ENCODE measurements at regions not wholly inside any gene's neighbourhood (a gene's known extent, or its start where the extent isn't known, plus 50 kb on each side); places are given as distances from the start of the nearest gene placed in this dataset.

DNA sequence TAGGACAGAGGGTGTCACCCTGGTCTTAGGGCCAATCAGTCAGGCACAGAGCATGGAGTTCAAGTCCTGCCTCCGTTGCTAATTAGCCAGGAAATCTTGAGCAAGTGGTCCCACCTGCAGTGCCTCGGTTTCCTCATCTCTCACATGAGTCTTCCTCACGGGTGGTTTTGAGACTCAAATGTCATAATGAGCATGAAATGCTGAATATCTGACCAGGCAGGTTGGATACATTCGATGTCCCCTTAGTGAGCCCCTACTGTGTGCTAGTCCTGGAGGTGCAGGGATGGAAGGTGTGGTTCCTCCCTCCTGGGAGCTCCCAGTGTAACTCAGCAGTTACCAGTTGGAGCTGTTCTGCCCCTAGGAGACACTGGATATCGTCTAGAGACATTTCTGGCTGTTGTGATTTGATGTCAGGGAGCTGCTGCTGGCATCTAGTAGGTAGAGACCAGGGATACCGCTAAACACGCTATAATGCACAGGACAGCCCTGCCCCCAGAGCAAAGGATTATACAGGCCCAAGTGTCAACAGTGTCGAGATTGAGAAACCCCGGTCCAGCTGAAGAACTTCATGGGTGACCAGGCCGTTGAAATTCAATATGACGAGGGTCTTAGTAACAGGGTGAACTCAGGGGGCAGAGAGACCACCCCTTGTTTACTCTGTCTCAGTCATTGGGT is 118.5 kb upstream of the TWIST2 start:
- no peak for DNase-seq (ENCODE audit: low spot score in 2 of 2)
- FAIRE-seq = no peak

DNA sequence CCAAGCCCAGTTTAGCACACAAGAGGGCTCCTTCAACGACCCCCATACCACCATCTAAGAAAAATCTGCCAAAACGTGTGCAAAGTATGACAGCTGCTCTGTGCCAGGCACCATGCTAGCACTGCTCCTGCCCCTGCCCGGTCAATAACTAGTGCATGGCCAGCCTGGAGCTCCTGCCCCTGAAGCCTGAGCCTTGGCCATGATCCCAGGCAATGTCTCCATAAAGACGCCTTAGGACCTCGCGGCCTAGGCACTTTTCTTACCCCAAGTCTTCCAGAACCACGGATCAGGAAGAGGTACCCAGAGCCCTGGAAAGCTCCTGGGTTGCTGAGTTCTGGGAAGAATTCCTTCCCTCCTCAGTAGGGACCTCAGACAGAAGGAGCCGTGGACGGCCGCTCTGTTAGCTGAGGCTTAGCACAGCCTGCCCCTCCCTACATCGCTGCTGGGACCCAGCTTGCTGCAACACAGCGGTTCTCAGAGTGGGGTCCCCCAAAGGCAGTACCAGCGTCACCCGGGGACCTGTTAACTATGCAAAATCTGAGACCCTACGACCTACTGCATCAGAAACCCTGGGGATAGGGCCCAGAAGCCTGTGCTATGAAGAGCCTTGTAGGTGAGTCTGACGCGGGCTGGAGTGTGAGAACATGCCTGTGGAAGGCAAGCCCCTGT is 117.8 kb upstream of the TWIST2 start:
- DNase-seq (ENCODE audit: low spot score in 2 of 2) (no peak), FAIRE-seq (no peak)

DNA sequence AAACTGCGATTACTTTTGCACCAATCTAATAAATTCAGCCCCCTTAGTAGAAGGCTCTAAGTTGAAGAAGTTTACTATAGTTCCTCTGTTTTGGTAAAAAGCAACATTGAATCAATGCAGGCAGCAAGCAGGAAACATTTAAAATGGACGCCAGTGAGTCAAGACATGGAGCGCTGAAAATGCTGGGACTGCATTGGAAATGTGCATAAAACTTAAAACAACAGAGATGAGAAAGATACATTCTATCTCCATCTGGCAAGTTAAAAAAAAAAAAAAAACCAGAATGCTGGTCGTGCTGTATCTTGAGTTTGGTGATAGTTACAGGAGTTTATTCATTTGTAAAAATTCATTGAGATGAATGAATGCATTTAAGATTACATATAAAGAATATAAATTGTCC is 117.0 kb upstream of the TWIST2 start:
- no peak for FAIRE-seq

DNA sequence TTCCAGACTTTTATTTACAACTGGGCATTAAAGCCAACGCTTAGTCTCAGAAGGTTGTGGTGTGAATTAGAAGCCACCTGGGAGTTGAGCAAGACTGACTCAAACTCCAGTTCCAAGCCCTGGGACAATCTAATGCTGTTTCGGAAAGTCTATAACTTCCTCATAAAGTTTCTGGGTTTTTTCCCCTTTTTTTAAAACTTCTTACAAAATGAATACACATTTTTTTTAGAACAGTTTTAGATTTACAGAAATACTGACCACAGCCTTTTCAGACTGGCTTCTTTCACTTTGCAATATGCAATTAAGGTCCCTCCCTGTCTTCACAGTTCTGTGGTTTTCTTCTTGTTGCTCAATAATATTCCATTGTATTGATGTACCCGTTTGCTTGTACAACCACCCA is 115.9 kb upstream of the TWIST2 start:
- FAIRE-seq = no peak
- no peak for DNase-seq (ENCODE audit: low spot score in 2 of 2)

More for the DNA sequence above, 117.0 kb upstream of the TWIST2 start:
- DNase-seq (ENCODE audit: low spot score in 2 of 2) = no peak

DNA sequence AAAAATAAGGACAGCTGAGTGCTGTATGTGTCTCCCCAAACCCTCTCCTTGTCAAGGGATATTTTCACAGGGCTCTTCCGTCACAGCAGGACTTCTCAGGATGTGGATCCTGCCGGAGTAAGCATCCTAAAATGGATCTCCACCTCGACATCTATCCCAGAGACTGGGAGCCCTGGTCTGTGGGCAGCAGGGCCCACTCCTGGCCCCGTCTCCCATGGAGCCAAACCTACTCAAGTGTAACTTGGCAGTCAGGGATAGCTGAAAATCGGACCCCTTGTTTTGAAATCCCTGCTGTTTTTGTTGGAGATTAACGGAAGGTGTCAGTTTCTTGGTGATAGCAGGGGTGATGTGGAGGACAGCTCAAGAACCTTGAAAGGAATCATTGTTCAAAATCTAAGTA is 109.0 kb upstream of the TWIST2 start:
- no peak for FAIRE-seq
- no peak for DNase-seq (ENCODE audit: low spot score in 2 of 2)

DNA sequence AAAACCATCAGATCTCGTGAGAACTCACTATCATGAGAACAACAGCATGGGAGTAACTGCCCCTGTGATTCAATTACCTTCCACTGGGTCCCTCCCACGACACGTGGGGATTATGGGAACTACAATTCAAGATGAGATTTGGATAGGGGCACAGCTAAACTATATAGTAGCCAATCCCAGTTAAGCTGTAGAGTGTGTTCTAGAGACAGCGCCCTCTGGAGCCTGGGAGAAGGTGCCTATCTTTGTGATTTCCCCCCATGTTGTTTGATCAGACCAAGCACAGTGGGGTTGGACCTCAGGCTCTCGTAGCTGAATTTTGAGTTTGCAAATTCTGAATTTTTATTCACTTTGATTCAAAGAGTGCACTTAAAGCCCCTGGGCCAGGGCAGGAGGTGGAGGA is 108.2 kb upstream of the TWIST2 start:
- DNase-seq (ENCODE audit: low spot score in 2 of 2) (no peak), FAIRE-seq (no peak)

DNA sequence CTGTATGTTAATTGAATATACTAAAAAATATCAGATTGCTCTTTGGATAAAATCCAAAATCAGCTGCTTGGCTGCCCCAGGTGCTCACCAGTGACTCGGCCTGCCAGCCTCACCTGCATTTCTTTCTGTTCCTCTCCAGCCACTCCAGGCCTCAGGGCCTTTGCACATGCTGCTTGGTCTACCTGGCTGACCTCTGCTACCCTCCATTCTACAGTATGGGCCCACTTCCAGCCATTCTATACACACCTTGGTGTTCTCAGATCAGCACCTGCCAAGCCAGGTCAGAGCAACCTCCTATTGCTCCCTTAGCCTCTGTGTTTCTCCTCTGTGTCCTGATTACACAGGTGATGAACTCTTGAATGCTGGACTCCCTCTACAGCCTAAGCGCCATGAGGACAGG is 106.6 kb upstream of the TWIST2 start:
- DNase-seq (ENCODE audit: low spot score in 2 of 2) = no peak
- FAIRE-seq = no peak

DNA sequence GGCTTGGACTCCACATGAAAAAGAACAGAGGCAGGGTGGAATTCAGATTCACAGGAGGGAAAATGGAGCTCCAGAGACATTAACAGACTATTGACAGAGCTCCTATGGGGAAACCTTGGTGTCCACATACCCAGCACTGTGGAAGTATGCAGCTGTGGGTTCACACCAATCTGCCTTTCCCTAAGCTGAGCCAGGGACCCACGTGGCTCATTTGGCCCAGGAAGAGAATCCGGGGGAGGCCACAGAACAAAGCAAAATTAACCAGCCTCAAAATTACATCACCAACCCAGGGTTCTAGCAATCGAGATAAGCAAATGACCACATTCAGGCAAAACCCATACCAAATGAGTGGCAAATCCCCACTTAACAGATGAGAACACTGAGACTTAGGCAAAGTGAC is 105.8 kb upstream of the TWIST2 start:
- FAIRE-seq = no peak
- no peak for DNase-seq (ENCODE audit: low spot score in 2 of 2)

DNA sequence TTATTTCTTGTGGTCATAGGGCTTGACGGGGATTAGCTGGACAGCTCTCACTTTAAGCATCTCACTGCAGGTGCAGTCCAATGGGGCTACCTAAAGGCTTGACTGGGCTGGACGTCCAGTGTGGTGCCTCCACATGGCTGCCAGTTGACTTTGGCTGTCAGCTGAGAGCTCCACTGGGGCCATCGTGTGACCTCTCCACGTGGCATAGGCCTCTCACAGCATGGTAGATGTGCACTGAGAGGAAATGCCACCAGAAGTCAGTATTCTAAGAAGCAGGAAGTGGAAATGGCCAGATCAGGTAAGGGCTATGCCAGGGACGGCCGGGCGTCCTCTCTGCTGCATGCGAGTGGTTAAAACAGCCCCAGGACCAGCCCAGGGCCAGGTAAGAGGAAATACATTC is 105.2 kb upstream of the TWIST2 start:
- DNase-seq (ENCODE audit: low spot score in 2 of 2) = no peak
- no peak for FAIRE-seq

DNA sequence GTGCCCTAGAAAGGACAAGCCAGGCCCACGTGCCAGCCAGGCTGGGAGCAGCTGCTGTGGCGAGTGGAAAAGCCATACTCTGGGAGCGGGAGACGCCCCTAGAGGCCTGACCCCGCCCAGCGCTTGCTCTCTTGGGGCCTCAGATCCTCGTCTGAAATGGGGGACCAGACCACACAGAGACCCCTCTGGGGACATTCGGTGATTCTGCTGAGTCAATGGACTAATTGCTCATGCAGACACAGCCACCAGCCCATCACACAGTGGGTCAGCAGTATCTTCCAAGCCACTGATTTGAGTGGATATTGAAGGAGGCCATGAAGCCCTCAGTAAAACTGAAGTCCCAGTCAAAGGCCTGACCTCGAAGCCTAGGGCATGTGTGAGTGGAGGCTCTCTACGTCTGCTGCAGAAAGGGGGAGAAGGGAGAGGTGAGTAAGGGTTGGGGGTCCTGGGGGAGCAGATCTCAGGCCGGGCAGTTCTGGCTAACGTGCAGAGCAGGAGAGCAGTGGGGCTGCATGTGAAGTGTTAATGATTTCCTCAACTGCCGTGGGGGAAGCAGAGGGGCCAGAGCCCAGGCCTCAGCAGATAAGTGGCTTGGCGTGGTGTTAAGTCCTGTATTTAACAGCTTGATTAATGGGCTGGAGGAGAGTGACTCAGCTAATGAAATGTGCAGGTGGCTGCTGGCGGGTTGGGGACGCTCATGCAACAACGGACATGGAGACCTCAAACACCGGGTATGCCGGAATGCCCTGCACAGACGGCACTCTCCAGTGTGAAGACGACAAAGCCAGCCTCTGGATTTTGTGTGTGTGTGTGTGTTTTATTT is 104.4 kb upstream of the TWIST2 start:
- DNase-seq (ENCODE audit: low spot score in 2 of 2) (no peak), FAIRE-seq (no peak)

DNA sequence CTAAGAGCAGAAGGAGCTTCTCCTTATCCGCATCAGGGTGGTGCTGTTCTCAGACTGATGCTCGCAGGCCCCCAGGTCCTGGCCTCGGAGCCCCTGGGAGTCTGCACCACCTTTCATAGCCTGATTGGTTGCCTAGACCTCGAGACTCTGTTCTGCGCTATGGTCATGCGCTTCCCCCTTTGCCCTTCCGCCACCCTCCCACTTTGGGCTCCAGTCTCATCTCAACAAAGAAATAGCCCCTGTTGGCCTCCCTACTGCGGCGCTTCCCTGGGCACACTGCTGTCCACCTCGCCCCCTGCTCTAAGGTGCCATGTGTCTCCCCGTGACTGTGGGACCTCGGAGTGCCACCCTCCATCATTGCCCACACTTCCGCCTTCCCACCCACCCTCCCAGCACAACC is 102.9 kb upstream of the TWIST2 start:
- FAIRE-seq = no peak
- no peak for DNase-seq (ENCODE audit: low spot score in 2 of 2)

DNA sequence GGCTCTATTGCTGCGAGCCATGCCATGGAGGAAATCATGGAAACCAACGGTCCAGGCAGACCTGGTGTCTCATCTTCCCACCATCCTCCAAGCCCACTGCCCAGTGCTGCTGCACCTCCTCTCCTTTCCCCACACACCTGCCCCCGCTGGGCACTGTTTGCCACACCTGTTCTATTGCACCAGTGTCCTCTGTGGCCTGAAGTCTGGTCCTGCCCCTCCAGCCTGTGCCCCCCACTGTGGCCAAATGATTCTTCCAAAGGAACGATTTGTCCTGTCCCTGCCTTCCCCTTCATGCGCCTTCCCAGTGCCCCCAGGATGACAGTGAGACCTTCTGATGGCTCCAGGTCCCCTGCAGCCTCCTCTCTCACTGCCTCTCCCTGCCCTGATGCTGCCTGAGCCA is 101.9 kb upstream of the TWIST2 start:
- no peak for DNase-seq (ENCODE audit: low spot score in 2 of 2)
- FAIRE-seq = no peak

DNA sequence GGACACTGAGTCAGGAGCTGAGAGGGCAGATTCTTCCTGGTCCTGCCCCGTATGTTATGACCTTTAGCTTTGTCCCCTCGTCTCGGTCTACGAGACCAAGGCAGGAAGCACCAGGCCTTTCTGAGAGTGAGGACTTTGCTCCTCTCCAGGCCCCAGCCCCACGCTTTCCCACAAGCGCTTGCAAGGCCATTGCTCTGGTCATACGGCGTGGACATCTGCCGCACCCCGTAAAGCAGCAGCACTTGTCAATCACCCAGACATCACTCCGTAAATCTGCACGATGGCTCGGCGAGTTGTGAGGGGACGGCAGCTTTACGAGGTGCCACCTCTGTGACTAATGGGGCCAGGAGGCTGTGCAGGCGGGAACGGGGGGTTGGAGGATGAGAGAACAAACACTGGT is 100.8 kb upstream of the TWIST2 start:
- FAIRE-seq = no peak
- DNase-seq (ENCODE audit: low spot score in 2 of 2) = no peak

DNA sequence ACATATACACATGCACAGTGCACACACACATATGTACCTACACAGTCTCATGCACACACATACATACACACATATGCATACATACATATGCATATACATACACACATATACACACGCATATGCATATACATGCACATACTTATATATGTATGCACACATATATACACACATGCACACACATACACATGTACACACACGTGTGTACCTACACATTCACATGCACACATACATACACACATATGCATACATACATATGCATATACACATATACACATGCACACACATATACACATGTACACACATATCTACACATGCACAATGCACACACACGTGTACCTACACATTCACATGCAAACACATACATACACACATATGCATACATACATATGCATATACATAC is 100.3 kb upstream of the TWIST2 start:
- FAIRE-seq (no peak), DNase-seq (ENCODE audit: low spot score in 2 of 2) (no peak)

DNA sequence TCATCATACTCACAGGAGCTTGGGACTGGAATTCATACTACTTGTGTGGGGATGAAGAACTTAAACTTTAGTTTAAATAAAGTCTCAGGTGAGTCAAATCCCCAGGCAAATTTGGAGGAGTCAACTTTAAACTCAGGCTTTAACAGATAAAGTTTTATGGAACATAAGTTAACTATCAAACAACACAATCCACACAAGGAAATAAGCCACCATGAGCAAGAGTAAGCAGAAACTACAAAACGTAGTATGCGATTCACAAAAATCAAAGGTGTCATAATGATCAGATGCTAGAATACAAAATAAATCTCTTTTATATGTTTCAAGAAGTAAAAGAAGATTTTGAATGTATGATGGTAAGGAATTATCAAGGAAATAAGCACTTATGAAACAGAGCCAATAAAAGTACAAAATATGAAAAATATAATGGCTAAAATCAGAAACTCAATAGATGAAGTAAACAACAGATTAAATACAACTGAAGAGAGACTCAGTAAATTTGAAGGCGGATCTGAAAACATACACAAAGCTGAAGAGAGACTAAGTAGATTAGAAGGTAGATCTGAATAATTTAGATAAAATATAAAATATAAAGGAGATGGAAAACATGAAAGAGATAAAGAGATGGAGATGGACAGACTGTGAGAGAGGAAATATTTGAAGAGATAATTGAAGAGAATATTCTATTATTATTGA is 97.5 kb upstream of the TWIST2 start:
- no peak for DNase-seq (ENCODE audit: low spot score in 2 of 2)
- FAIRE-seq = no peak

DNA sequence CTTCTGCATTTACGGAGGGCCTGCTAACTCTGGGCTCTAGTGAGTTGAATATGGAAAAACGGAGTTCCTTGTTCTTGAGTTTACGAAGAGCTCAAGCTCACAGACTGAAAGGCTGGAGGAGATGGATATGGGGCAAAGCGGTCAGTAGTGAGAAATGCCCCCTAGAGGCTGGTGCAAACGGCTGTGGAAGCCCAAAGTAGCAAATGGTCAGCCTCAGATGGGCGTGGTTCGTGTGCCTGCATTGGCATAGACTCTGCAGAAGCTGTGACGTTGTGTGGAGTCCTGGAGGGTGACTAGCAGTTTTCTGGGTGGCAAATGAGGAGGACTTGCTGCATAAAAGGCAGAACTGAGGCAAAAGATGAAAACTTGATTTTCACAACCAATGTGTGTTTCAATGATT is 93.6 kb upstream of the TWIST2 start:
- no peak for FAIRE-seq
- DNase-seq (ENCODE audit: low spot score in 2 of 2) = no peak

DNA sequence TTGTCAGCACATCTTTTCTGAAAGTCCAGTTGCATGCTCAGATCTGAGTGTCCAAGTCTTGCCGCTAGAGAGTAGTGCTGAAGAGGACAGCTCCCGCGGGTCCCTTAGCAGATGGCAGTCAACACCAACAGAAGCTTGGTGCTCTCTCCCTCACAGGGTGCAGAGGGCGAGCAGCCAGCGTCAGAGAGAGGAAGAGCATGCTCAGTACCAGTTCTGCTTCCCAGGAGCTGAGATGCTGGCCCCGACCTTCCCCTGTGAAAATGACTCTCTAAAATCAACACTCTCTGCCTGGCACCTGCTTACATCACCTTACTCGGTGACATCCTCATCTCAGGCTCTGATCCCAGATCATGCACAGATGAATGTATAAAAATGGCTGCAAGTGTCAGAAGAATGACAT is 86.0 kb upstream of the TWIST2 start:
- DNase-seq (ENCODE audit: low spot score in 2 of 2) (no peak), FAIRE-seq (no peak)

DNA sequence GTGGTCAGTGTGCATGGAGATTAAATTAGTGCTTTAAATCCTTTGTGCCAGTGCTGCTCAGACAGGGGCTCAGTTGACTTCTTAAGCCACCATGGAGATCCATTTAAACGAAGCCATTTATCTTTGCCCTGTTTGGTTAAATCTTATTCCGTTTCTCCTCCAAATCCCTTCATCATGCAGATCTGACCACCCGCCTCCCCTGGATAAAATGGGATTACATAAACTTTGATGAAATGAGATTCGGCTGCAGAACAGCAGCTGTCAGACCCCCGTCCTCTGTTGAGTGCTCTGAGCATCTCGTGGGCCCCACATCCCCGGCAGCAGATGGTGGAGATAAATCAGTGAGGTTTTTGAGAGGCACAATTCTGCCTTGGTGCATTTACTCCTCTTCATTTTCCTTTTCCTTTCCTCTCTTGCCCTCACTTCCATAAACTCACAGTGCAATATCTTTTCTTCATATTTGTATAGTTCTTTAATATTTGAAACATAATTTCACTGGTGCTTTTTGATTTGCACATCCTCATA is 84.4 kb upstream of the TWIST2 start:
- FAIRE-seq (no peak), DNase-seq (ENCODE audit: low spot score in 2 of 2) (no peak)

DNA sequence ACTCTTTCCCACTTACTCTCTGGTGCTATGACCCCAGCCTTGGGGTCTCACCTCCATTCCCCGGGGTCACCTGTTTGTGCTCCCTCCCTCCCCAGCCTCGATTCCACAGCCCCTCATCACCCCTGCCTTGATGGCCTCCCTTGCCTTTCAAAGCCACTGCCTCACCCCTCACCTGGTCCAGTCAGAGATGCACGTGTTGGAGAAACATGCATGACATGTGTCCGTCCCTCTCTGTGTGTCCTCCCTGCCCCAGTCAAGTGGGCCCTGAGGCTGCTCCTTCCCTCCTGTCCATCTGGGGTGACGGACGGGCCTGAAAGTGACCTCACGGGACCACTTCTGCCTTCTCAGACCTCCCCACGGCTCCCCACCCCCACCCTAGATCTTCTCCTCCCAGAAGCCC is 82.3 kb upstream of the TWIST2 start:
- no peak for FAIRE-seq

DNA sequence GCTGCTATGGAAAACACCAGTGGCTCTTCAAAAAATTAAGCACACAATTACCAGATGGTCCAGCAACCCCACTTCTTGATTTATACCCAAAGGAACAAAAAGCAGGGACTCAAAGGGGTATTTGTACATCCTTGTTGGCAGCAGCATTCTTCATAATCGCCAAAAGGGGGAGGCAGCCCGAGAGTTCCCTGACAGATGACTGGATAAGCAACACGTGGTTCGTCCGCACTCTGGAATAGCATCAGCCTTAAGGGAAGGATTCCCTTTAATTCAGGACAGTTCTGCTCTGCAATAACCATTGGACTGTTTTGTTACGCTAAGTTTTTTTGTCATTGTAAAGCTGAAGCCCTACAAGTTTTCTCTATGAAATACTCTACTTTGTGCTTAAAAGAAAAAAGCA is 76.7 kb upstream of the TWIST2 start:
- DNase-seq (ENCODE audit: low spot score in 2 of 2) (peak; percentile 11 to 43), FAIRE-seq (no peak)

More for the DNA sequence above, 82.3 kb upstream of the TWIST2 start:
- DNase-seq (ENCODE audit: low spot score in 2 of 2) = no peak

DNA sequence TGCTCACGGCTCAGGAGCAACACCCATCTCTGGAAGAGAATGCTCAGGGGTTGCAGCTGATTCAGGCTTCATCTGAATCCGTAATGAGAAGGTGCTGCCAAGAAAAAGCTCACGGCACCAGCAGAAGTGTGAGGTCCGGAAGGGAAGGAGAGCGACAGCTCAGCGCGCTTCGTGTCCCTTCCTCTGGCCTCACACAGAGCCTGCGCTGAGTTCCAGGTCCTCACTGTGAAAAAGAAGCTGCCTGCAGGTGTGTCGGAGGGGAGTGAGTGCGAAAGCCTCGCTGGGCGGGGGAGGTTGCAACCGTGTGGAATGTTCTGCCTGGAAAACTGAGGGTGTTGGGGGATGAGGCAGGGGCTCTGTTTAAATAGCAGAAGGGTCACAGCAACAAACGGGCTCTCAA is 76.2 kb upstream of the TWIST2 start:
- FAIRE-seq (no peak), DNase-seq (ENCODE audit: low spot score in 2 of 2) (peak in 1 of 2 donors; percentile 27)

Measured in frontal cortex (tissue), 3 donors.